GM12872 (cell line): ENCODE measurements at regions not wholly inside any gene's neighbourhood (a gene's known extent, or its start where the extent isn't known, plus 50 kb on each side); places are given as distances from the start of the nearest gene placed in this dataset.

ENCODE experiments used
- CTCF ChIP-seq: IDR thresholded peaks from 3 replicates; pipeline ENCODE4 v1.5.1; 2011; ENCODE audit warnings: low read depth, mild to moderate bottlenecking, low read length, moderate library complexity; ENCODE audit not compliant: insufficient read depth

GRCh38 chr16:88296437-88297177, 86.2 kb upstream of the ZNF469 start:
- no peak for TF ChIP-seq CTCF

- no peak for TF ChIP-seq CTCF
Measured at GRCh38 chr16:88297178-88297720, 85.5 kb upstream of the ZNF469 start.

- no peak for TF ChIP-seq CTCF
Measured at GRCh38 chr16:88298181-88298832, 84.5 kb upstream of the ZNF469 start.

GRCh38 chr16:88298833-88299745, 83.7 kb upstream of the ZNF469 start:
- no peak for TF ChIP-seq CTCF

- no peak for TF ChIP-seq CTCF
Measured at GRCh38 chr16:88299751-88300462, 82.9 kb upstream of the ZNF469 start.

- TF ChIP-seq CTCF: no peak
Measured at GRCh38 chr16:88300463-88300835, 82.3 kb upstream of the ZNF469 start.
